DOHH2 (cell line): ENCODE measurements at regions not wholly inside any gene's neighbourhood (a gene's known extent, or its start where the extent isn't known, plus 50 kb on each side); places are given as distances from the start of the nearest gene placed in this dataset.

Experiments
- H3F3A ChIP-seq: fragments of 200-600 bp; sonication (generic), shearing (Covaris generic); 2 replicates; pipeline ENCODE4 v1.6.0; 2016; ENCODE audit warnings: antibody characterized with exemption, mild to moderate bottlenecking; ENCODE audit not compliant: control insufficient read depth, insufficient read depth
- H3K27ac ChIP-seq: fragments of 200-600 bp; sonication (generic); 2 replicates; pipeline ENCODE4 v1.5.1; 2014; ENCODE audit warnings: low read depth, mild to moderate bottlenecking, low read length, moderate library complexity
- H3K27me3 ChIP-seq: fragments of 200-600 bp; sonication (generic); 2 replicates; pipeline ENCODE4 v1.6.1; 2014; ENCODE audit warnings: mild to moderate bottlenecking, low read length, mixed read lengths; ENCODE audit not compliant: control insufficient read depth
- H3K36me3 ChIP-seq: fragments of 200-600 bp; sonication (generic); 2 replicates; pipeline ENCODE4 v1.6.1; 2014; ENCODE audit warnings: mild to moderate bottlenecking, low read length, moderate library complexity, mixed read lengths; ENCODE audit not compliant: control insufficient read depth
- H3K4me1 ChIP-seq: fragments of 200-600 bp; sonication (generic); 2 replicates; pipeline ENCODE4 v1.6.1; 2014; ENCODE audit warnings: mild to moderate bottlenecking, low read length, mixed read lengths; ENCODE audit not compliant: control insufficient read depth
- H3K4me2 ChIP-seq: fragments of 200-600 bp; sonication (generic); 2 replicates; pipeline ENCODE4 v1.6.0; 2014; ENCODE audit warnings: mild to moderate bottlenecking, low read length, moderate library complexity
- H3K4me3 ChIP-seq: fragments of 200-600 bp; sonication (generic); 2 replicates; pipeline ENCODE4 v1.5.1; 2014; ENCODE audit warnings: mild to moderate bottlenecking, low read length, mixed read lengths
- H3K79me2 ChIP-seq: fragments of 200-600 bp; sonication (generic); 2 replicates; pipeline ENCODE4 v1.6.1; 2014; ENCODE audit warnings: mild to moderate bottlenecking, low read length, mixed read lengths; ENCODE audit not compliant: control insufficient read depth
- H3K9me2 ChIP-seq: fragments of 200-600 bp; sonication (generic); replicated peaks from 2 replicates; pipeline ENCODE4 v1.6.1; 2014; ENCODE audit warnings: mild to moderate bottlenecking, low read length, mixed read lengths; ENCODE audit not compliant: control insufficient read depth
- H3K9me3 ChIP-seq: fragments of 200-600 bp; sonication (generic); 2 replicates; pipeline ENCODE4 v1.6.1; 2014; ENCODE audit warnings: antibody characterized with exemption, low read length, mixed read lengths; ENCODE audit not compliant: control insufficient read depth, insufficient read depth
- H4K20me1 ChIP-seq: fragments of 200-600 bp; sonication (generic); 2 replicates; pipeline ENCODE4 v1.6.0; 2014; ENCODE audit warnings: low read depth, mild to moderate bottlenecking, antibody characterized with exemption, low read length, moderate library complexity; ENCODE audit not compliant: control insufficient read depth, insufficient read depth
- EZH2phosphoT487 ChIP-seq: fragments of 200-600 bp; sonication (generic); IDR thresholded peaks from 2 replicates; pipeline ENCODE4 v1.6.1; 2017; ENCODE audit warnings: borderline replicate concordance, mild to moderate bottlenecking, antibody characterized with exemption, low read length, moderate library complexity, mixed read lengths
- TF ChIP-seq, protein P1 (sequence below): fragments of 200-600 bp; sonication (generic); IDR thresholded peaks from one replicate; pipeline ENCODE4 v1.5.1; 2014; ENCODE audit warnings: antibody characterized with exemption, mild to moderate bottlenecking, low read depth, low read length; ENCODE audit not compliant: poor library complexity, severe bottlenecking

DNA sequence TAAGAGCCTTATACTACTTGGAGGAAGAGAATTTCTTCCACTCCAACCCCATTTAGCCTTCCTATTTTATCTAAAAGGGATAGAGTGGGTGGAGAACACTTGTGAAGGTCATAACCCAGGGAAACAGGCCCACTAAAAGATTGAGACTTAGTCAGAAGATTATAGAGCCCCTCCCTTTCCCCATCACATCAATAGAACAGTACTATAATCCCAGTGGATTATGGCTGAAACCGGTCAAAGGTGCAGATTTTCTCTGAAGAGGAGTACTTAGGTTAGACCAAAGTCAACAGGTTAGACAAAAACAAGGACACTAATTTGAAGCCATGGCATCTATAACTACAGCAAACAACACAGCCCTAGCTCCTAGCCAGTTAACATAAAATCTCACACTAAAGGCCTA, 330.9 kb upstream of the NOX3 start:
- Histone ChIP-seq H3K27ac (no peak overlapping the region), H3K4me3 (no peak overlapping the region), H3K9me2 (no peaks in the 10 kb centered on the region), H3K79me2 (no peaks in the 10 kb centered on the region), H4K20me1 (no peaks in the 10 kb centered on the region), H3K36me3 (no peaks in the 10 kb centered on the region), H3K27me3 (no peaks in the 10 kb centered on the region), H3K9me3 (no peaks in the 10 kb centered on the region), H3K4me2 (no peak overlapping the region), H3F3A (no peaks in the 10 kb centered on the region), H3K4me1 (no peaks in the 10 kb centered on the region)
- TF ChIP-seq, protein P1, sequence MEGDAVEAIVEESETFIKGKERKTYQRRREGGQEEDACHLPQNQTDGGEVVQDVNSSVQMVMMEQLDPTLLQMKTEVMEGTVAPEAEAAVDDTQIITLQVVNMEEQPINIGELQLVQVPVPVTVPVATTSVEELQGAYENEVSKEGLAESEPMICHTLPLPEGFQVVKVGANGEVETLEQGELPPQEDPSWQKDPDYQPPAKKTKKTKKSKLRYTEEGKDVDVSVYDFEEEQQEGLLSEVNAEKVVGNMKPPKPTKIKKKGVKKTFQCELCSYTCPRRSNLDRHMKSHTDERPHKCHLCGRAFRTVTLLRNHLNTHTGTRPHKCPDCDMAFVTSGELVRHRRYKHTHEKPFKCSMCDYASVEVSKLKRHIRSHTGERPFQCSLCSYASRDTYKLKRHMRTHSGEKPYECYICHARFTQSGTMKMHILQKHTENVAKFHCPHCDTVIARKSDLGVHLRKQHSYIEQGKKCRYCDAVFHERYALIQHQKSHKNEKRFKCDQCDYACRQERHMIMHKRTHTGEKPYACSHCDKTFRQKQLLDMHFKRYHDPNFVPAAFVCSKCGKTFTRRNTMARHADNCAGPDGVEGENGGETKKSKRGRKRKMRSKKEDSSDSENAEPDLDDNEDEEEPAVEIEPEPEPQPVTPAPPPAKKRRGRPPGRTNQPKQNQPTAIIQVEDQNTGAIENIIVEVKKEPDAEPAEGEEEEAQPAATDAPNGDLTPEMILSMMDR = no peak
- TF ChIP-seq EZH2phosphoT487 = no peak

DNA sequence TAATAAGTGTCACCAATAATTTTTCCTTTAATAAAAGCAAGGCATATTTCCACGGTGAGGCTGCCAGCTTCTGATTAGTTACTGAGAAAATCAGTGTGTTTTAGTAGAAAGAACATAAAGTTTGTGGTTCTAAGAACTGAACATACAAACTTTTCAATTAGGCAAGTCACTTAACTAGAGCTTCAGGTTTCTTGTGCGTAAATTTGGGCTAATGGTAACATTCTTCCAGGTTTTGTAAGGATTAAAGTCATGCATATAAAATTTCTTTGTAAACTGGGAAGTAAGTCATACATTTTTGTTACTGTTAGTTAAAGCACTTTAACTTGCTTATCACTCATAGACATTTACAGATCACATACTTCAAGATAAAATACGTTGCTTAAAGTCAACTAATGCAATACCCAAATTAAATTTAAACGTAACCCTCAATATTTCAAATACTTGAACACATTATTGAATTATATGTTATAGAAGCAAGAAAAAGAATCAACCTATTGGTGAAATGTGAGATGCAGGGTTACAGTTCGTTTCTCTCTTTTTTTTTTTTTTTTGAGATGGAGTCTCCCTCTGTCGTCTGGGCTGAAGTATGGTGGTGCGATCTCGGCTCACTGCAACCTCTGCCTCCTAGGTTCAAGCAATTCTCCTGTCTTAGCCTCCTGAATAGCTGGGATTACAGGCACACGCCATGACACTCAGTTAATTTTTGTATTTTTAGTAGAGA, 327.3 kb upstream of the NOX3 start:
- TF ChIP-seq, protein P1 = no peak
- TF ChIP-seq EZH2phosphoT487 = no peak
- H3F3A ChIP-seq = no peaks in the 10 kb centered on the region
- no peaks in the 10 kb centered on the region for H3K9me2 ChIP-seq
- H3K27me3 ChIP-seq = no peaks in the 10 kb centered on the region
- no peaks in the 10 kb centered on the region for H3K4me1 ChIP-seq
- no peak overlapping the region for H3K4me3 ChIP-seq
- H3K9me3 ChIP-seq = no peaks in the 10 kb centered on the region
- no peak overlapping the region for H3K4me2 ChIP-seq
- no peaks in the 10 kb centered on the region for H3K79me2 ChIP-seq
- H3K36me3 ChIP-seq = no peaks in the 10 kb centered on the region
- H3K27ac ChIP-seq = no peak overlapping the region
- no peaks in the 10 kb centered on the region for H4K20me1 ChIP-seq

- H3K4me2 ChIP-seq = no peak overlapping the region
- TF ChIP-seq EZH2phosphoT487 = no peak
- TF ChIP-seq, protein P1 = no peak
- H4K20me1 ChIP-seq = no peaks in the 10 kb centered on the region
- H3F3A ChIP-seq = no peaks in the 10 kb centered on the region
- no peaks in the 10 kb centered on the region for H3K4me1 ChIP-seq
- no peaks in the 10 kb centered on the region for H3K27me3 ChIP-seq
- H3K4me3 ChIP-seq = no peak overlapping the region
- H3K36me3 ChIP-seq = no peaks in the 10 kb centered on the region
- no peak overlapping the region for H3K27ac ChIP-seq
- H3K79me2 ChIP-seq = no peaks in the 10 kb centered on the region
- no peaks in the 10 kb centered on the region for H3K9me3 ChIP-seq
- no peaks in the 10 kb centered on the region for H3K9me2 ChIP-seq
These were observed 326.7 kb upstream of the NOX3 start for GRCh38 chr6:155782320-155782731.
